ENCODE measurements at regions not wholly inside any gene's neighbourhood (a gene's known extent, or its start where the extent isn't known, plus 50 kb on each side); places are given as distances from the start of the nearest gene placed in this dataset.

GRCh38 chr7:34354011-34354410 is 304.0 kb upstream of the NPSR1 start:
- DNase-seq (ENCODE audit: low spot score), result no peak
- Mint-ChIP-seq H3K4me1 (peaks cover 13% of the 10 kb centered on the region), H3K36me3 (no peaks in the 10 kb centered on the region), H3K27me3 (ENCODE audit: low read depth) (peaks cover 58% of the 10 kb centered on the region), H3K27ac (no peak overlapping the region), H3K4me3 (no peak overlapping the region), H3K9me3 (no peaks in the 10 kb centered on the region)
- ChIA-PET POLR2A (no interaction called here), CTCF (no interaction called here)
- TF ChIP-seq TEAD4 (CRISPR knock-in tag; IDR thresholded peaks at IDR 0.05) (no peak), PRRX2 (CRISPR knock-in tag; IDR thresholded peaks at IDR 0.05) (no peak), CREM (CRISPR knock-in tag; IDR thresholded peaks at IDR 0.05) (no peak), KAT7 (CRISPR knock-in tag; IDR thresholded peaks at IDR 0.05; ENCODE audit: borderline replicate concordance) (no peak), ERG (CRISPR knock-in tag; IDR thresholded peaks at IDR 0.05) (no peak), NR3C1 (CRISPR knock-in tag; conservative IDR thresholded peaks at IDR 0.05; ENCODE audit: low read depth) (no peak), ZNF232 (CRISPR knock-in tag; IDR thresholded peaks at IDR 0.05) (no peak), ESRRA (CRISPR knock-in tag; IDR thresholded peaks at IDR 0.05; ENCODE audit: borderline replicate concordance) (no peak), GRHL2 (CRISPR knock-in tag; IDR thresholded peaks at IDR 0.05; ENCODE audit: insufficient replicate concordance, severe bottlenecking) (no peak), IRF2 (CRISPR knock-in tag; IDR thresholded peaks at IDR 0.05; ENCODE audit: borderline replicate concordance, low read depth) (no peak), ATF3 (CRISPR knock-in tag; conservative IDR thresholded peaks at IDR 0.05) (no peak), IRF1 (CRISPR knock-in tag; IDR thresholded peaks at IDR 0.05) (no peak)
- TF ChIP-seq, protein P1, sequence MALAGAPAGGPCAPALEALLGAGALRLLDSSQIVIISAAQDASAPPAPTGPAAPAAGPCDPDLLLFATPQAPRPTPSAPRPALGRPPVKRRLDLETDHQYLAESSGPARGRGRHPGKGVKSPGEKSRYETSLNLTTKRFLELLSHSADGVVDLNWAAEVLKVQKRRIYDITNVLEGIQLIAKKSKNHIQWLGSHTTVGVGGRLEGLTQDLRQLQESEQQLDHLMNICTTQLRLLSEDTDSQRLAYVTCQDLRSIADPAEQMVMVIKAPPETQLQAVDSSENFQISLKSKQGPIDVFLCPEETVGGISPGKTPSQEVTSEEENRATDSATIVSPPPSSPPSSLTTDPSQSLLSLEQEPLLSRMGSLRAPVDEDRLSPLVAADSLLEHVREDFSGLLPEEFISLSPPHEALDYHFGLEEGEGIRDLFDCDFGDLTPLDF (CRISPR knock-in tag; IDR thresholded peaks at IDR 0.05), result no peak
- no peak for ATAC-seq

GRCh38 chr7:34354899-34355298 is 303.1 kb upstream of the NPSR1 start:
- H3K9me3 Mint-ChIP-seq, result no peaks in the 10 kb centered on the region
- DNase-seq (ENCODE audit: low spot score) (no peak), ATAC-seq (no peak)
- H3K4me3 Mint-ChIP-seq, result no peak overlapping the region
- ChIA-PET CTCF (no interaction called here), POLR2A (no interaction called here)
- peaks cover 67% of the 10 kb centered on the region for H3K27me3 Mint-ChIP-seq (ENCODE audit: low read depth)
- H3K36me3 Mint-ChIP-seq, result no peaks in the 10 kb centered on the region
- H3K27ac Mint-ChIP-seq, result no peak overlapping the region
- peaks cover 13% of the 10 kb centered on the region for H3K4me1 Mint-ChIP-seq
- no peak for TF ChIP-seq ZNF512 (CRISPR knock-in tag; IDR thresholded peaks at IDR 0.05; ENCODE audit: borderline replicate concordance)
- TF ChIP-seq, protein P2, sequence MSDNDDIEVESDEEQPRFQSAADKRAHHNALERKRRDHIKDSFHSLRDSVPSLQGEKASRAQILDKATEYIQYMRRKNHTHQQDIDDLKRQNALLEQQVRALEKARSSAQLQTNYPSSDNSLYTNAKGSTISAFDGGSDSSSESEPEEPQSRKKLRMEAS (CRISPR knock-in tag; IDR thresholded peaks at IDR 0.05), result no peak
- no peak for TF ChIP-seq NFATC4 (CRISPR knock-in tag; IDR thresholded peaks at IDR 0.05)
- TF ChIP-seq JAZF1 (CRISPR knock-in tag; IDR thresholded peaks at IDR 0.05), result no peak

DNA sequence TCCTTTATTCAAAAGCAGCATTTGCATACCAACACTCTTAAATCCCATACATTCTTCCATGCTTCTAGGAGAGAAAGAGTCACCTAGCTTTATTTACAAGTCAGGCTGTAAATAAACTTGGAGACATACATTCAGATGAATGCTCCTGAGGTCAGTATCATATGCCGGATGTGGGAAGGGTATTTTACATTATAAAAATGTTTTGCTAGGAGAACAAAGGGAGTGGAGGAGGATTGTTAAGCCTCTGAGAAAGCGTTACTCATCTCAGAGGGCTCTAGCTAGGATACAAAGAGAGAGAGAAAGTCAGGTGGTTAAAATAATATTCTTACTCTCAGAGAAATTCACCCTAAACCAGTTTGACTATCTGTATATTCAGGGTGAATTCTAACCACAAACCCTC is 300.9 kb upstream of the NPSR1 start:
- H3K9me3 Mint-ChIP-seq, result no peaks in the 10 kb centered on the region
- H3K4me3 Mint-ChIP-seq, result no peak overlapping the region
- ChIA-PET CTCF (interaction anchor here (0.6 to 1.8 kb wide), 5 partner anchors 36 to 419 kb away, joined by 3 to 9 read pairs (median 3); no protein-coding TSS in a partner anchor), POLR2A (no interaction called here)
- ATAC-seq (peak; percentile 68), DNase-seq (ENCODE audit: low spot score) (no peak)
- H3K36me3 Mint-ChIP-seq, result no peaks in the 10 kb centered on the region
- no peak overlapping the region for H3K27ac Mint-ChIP-seq
- peaks cover 73% of the 10 kb centered on the region for H3K27me3 Mint-ChIP-seq (ENCODE audit: low read depth)
- H3K4me1 Mint-ChIP-seq, result peaks cover 13% of the 10 kb centered on the region
- TF ChIP-seq FOXP4 (CRISPR knock-in tag; IDR thresholded peaks at IDR 0.05) (no peak), NFE2L1 (CRISPR knock-in tag; IDR thresholded peaks at IDR 0.05) (no peak), TEAD4 (CRISPR knock-in tag; IDR thresholded peaks at IDR 0.05) (no peak), PRRX2 (CRISPR knock-in tag; IDR thresholded peaks at IDR 0.05) (no peak), IRF2 (CRISPR knock-in tag; IDR thresholded peaks at IDR 0.05; ENCODE audit: borderline replicate concordance, low read depth) (no peak), JAZF1 (CRISPR knock-in tag; IDR thresholded peaks at IDR 0.05) (no peak), FOXJ3 (CRISPR knock-in tag; IDR thresholded peaks at IDR 0.05; ENCODE audit: borderline replicate concordance) (no peak), MYBL2 (CRISPR knock-in tag; IDR thresholded peaks at IDR 0.05) (no peak)
